GM21367 (cell line): ENCODE measurements at regions not wholly inside any gene's neighbourhood (a gene's known extent, or its start where the extent isn't known, plus 50 kb on each side); places are given as distances from the start of the nearest gene placed in this dataset.
"Not testable (repeated sequence)": the region's sequence is repeated elsewhere in the genome, so short reads cannot be mapped to it uniquely, and the experiment has no call there.

Experiments used
- ATAC-seq: cut with Tn5 transposase; IDR thresholded peaks from one replicate; pipeline ENCODE4 v1.9.1; 2021; ENCODE audit not compliant: unreplicated experiment

DNA sequence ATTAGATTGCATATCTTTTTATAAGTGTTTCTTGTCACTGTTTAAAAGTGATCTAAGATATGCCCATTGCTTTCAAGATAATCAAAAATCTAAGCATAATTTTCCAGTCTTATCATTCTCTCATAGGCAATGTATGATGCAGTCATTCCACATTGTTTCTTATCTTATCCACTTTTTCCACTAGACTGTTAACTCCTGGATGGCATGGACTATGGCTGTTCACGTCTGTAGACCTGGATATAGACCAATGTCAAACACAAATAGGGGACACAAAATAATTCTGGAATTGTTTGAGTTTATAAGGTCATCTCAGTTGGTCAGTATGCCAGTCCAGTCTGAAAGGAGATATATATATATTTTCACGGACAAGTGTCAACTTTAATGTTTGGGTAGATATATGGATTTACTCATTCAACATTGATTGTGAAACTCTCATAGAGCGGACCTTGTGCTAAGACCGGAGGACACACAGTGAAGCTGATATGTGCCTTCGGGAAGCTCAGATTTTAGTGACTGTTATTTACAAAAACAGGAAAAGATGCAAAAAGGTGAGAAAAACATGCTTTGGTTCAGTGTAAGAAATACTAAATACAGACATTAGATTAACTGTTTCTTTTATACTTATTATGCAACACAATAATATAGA is 689.4 kb upstream of the SLC8A1 start:
- ATAC-seq, result no peak

DNA sequence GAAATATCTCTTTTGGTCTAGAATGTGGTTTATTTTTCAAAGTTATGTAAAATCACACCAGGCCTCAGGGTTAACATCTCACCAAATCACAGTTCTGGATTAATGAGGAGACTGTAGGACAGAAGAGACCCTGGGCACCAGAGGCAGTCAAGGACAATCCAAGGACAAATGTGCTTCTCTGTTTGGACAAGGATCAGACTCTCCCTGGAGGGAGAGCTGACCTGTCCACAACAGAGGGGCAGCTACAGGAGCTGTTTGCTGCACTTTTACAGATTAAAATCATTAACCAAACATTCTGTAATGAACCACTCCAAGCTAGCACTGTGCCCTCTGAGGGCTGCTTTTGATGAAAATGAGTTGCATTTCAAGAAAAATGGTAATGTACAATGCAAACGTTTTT is 690.6 kb upstream of the SLC8A1 start:
- ATAC-seq, result no peak

DNA sequence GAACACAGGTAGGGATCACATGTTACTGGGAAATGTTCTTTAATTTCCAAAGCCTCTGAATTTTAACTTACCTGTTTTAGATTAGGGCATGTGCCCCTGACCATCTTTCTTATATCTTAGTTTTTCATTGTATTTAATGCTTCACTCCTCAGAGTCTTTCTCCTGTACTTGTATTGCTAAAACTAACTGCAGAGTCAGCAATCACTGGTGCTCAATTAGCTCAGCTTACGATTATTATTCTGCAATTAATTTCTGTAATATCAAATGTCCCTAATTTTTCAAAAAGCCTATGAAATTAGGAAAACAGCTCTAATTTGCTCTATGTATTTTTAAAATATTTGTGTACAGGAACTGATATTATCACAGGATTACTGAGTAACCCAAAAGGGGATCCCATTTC is 693.2 kb upstream of the SLC8A1 start:
- ATAC-seq, result no peak

DNA sequence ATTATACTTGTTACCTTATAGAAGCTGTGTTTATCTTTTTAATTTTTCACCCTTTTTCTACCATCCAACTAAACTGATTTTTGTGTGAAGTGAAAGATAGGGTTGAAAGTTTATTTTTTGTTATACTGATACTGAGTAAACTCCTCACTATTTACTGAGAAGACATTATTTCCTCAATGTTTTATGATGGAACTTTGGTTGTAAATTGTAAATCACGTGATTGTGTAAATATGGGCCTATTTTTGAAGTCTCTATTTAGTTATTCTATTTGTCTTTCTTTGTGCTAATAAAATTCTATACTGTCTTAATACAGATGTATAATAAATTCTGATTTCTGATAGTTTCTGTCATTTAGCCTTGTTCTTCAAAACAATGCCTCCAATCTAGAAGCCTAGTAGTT is 697.2 kb upstream of the SLC8A1 start:
- ATAC-seq, result no peak

DNA sequence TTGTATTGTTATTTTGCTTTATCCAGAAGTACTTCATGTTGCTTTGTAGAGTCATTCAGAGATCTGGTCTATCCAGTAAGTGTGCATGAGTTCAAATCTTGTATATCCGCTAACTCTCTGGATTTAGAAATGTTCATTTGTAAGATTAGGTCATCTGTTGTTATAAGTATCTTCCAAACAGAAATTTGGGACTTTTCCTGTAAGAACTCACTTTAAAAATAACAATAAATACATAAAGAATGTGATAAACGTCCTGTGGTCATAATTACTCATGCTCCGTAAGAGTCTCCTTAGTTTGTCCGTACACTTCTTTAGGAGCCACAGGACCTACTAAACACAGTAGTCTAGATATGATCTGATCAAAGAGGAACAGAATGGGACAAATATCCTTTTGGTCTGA is 699.9 kb upstream of the SLC8A1 start:
- ATAC-seq, result no peak

DNA sequence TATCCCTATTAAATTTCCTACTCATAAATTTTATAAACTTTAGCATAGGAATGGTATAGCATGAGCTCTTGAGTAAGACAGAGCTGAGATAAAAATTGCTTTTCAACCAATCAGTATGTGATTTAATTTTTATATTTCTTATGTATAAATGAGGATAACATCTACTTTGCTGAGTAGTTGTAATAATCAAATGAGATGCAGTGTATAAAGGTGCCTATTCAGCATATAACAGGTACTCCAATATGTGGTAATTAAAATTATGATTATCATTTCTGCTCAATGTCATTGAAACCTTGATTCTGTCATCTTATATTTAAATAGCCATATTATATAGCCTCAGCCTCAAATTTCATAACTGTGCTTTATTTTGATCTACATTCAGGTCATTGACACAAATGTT is 700.4 kb upstream of the SLC8A1 start:
- no peak for ATAC-seq

DNA sequence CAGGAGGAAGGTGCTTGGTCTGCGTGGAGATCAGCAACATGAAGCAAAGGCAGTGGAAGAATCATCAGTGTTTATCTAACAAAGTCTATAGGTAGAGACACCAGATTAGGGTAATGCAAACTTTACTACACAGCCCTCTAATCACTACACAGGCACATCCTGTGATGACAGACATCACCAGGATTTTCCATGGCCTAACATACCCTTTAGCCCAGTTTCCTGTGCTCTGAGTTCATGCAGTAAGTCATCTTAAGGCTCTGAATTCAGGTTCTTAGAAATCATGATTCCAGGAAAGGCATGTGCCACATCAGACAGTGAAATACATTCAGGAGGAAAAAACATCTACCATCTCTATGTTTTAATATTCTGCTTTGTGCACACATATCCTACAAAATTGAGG is 708.5 kb upstream of the SLC8A1 start:
- no peak for ATAC-seq

DNA sequence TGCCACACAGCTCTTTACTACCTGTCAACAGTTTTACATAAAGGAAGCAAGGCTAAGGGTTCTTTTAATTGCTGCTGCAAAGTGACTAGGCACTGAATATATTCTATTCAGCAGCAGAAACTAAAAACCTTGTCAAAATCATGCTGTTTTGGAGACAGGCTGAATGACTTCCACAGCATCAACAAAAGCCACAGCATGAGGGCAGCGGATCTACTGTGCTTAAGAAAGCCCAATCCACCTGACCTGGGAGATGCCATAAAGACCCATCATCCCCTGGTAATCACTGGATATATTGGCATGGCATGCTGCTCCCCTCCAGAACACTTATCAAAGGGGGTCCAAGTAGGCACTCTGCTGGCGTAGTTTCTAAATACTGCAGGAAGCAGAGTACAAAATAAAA is 715.1 kb upstream of the SLC8A1 start:
- no peak for ATAC-seq

DNA sequence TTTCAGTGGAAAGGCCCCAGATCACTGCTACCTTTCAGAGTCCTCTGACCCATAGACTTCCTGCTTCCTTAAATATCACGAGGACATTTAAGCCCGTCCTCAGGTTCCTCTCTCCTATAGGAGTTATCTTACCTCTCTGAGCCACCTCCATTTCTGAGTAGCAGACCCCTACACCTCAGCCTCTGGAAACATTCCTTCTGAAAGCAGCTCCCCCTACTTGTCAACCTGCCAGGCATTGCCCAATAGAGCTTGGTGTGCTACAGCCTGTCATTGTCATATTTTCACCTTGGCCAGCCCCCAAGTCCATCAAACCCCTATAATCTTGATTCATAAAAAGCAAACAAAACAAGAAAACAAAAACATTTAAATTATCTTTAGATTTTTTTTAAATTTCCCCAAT is 717.9 kb upstream of the SLC8A1 start:
- no peak for ATAC-seq

DNA sequence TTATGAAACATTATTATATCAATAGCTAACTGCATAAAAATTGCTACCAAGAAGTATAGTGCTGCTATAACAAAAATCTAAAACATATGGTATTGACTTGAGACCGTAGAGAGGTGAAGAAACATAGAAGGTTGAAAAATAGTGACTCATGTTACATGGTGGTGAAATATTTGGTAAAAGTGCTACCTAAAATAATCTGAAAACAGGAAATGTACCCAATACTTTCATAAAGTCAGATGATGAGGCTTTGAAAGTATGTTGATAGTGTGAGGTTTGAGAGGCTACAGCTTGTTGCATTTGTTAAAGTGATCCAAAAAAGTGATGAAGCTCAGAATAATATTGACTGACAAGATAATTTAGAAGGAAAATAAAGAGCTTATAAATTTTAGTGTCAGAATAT is 718.7 kb upstream of the SLC8A1 start:
- no peak for ATAC-seq

DNA sequence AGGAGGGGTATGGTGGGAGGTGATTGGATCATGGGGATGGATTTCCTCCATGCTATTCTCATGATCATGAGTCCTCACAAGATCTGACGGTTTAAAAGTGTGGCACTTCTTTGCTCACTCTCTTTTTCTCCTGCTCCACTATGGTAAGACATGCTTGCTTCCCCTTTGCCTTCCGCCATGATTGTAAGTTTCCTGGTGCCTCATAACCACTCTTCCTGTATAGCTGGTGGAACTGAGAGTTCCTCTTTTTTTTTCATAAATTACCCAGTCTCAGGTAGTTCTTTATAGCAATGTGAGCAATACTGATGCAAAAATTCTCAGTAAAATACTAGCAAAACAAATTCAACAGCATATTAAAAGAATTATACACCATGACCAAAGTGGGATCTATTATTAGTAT is 728.5 kb upstream of the SLC8A1 start:
- no peak for ATAC-seq

DNA sequence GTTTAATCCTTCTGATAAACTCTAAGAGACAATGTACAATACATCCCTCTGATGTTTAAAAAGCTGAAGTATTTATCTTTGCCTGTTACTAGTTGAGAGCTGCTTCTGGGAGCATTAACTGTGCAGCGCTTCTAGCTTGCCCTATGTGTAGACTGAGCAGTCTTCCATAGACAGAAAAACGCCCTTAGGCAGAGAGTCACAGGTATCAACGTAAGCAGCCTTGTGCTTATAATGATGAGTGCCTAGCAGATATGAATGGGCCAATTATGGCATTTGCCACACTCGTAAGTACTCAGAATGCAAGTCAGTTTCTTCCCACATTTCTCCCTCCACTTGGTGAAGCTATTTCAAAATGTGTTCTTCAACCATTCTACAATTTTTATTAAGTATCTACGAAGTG is 731.1 kb upstream of the SLC8A1 start:
- ATAC-seq, result no peak

DNA sequence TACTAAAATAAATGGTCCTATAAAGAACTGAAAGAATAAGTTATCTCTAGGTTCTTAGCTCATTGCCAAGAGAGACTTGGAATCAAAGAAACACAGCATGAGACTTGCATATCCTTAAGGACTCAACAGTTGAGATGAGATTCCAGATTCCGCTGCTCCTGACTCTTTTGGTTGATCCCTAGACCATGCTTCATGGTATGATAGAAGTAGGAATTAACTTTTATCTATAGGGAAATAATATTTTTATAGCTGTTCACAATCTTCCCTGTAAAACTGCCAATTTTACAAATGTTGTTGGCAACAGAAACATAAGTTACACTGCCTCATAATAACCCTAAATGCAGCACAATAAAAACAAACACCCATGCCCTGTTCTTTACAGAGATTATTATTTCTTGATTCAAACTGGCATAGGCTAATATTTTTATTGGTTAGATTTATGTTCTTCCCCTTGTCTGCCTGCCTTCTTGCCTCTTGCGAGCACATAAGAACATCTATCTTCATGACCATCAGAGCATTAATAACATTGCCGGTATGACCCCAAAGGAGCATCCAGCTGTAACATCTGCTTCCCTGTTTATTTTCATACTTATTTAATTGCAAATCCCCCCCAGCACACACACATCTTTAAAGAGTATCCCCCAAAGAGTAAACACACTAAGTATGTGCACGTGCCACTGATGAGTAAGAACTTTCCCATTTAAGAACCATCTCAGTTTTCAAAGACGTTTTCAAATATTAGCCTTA is 735.7 kb upstream of the SLC8A1 start:
- no peak for ATAC-seq

DNA sequence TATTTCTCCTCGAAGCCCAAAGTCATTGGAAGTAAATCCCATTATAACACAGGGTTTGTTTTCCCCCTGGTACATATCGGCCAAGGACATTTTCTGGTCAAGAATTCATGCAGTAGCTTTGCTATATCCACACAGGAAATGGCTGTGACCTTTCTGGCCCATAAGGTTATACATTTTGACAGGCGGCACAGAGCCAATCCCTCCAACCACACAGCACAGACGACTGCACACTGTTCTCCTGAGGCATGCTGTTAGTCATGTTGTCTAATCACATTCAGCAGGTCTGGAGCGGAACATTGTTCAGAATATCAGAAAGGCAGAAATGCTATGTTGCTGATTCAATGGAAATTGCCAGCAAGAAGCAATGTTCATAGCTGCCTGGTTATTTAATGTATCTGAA is 742.3 kb upstream of the SLC8A1 start:
- no peak for ATAC-seq

DNA sequence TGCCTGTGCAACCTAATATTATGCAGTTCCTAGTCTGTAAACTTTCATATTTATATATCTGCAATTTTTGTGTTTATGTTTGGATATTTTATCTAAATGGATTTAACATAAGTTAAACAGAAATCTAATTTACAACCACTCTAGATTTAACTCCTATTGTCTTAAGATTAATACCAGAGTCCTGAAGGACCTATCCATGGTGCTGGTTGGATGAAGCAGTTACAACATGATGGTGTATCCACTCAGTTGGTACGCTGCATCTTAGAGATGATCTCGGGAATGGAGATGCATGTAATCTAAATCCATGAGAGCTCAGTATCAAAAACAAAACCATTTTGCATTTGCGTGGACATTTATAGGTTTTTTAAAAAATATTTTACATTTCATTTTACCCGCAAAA is 745.9 kb upstream of the SLC8A1 start:
- no peak for ATAC-seq

DNA sequence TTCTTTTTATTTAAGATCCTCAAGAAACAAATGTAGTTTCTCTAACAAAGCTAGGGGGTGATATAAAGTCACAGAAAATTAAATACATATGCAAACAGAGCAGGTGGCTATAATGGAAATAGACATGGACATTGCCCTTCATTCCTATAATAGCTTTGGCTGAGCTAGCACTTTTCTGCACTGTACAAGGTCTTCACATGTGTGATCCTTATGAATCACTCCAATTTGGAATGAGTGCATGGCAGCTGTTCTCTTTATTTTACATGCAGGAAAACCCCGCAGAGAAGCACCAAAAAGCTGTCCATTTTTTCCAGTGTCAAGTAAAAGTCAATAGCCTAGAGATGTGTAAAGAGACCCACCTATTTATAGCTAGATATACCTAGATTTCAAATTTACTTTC is 747.4 kb upstream of the SLC8A1 start:
- ATAC-seq, result no peak

DNA sequence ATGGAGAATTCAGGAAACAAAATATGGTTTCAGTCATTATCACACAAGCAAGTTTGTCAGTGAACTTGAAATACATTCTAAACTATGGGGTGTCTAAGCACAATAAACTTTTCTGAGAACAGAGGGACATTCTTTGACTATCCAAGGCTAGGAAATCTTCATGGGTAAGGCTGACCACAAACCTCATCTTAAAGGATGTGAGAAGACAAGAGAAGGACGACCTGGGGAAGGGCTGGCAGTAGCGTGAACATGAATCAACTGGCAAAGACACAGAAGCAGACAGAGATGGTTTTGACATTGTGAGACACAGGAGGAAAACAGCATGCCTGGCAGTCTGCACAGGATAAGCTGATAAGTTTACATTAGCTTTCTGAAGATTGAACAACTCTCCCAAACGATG is 752.4 kb upstream of the SLC8A1 start:
- no peak for ATAC-seq

DNA sequence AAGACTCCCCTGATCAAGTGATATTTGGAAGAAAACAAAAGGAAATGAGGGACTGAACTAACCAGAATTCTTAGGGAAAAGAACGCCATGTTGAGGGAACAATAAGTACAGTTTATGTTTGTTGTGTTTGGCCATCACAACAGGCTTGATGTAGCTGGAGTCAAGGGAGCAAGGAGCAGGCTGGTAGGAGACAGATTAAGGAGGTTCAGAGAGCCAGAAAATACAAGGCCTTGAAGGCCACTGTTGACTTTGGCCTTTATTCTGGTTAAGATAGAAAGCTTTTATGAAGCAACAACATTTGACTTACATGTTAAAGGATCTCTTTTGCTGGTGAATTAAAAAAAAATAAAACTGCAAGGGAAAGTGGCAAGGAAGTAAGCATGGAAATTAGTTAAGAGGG is 754.1 kb upstream of the SLC8A1 start:
- ATAC-seq, result no peak

DNA sequence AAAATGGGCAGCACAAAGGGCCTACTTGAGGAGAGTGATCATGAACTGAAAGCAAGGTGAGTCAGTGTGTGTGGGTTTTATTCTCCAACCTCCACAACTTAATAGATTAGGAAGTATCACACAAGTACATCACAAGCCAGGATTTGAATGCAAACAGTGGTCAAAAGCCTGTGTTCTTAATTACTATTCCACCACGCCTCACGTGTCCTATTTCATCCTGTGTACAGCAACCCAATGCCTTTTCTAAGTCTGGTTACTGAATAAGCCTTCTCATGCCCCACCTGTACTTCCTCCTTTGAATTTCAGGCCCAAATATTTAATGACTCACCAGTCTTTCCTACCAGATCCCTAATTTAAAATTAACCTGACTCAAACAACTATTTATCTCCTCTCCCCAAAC is 755.7 kb upstream of the SLC8A1 start:
- no peak for ATAC-seq

DNA sequence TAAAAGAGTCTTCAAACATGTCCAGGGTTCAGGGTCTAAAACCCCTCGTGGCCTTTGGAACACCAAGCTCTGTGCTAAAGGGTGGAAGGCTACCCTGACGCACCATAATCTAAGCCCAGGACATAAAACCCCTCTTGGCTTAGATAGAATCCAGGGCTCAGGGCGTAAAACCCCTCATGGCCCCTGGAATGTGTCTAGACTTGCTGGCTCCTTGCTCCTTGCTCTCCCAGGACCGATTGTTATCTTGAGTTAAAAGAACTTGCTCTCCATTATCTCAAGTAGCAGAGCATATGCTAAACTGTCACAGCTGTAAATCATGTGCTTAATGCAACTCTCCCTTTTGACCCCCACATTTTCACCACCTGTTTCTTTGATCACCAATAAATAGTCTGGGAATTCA is 758.1 kb upstream of the SLC8A1 start:
- not testable (repeated sequence) for ATAC-seq

DNA sequence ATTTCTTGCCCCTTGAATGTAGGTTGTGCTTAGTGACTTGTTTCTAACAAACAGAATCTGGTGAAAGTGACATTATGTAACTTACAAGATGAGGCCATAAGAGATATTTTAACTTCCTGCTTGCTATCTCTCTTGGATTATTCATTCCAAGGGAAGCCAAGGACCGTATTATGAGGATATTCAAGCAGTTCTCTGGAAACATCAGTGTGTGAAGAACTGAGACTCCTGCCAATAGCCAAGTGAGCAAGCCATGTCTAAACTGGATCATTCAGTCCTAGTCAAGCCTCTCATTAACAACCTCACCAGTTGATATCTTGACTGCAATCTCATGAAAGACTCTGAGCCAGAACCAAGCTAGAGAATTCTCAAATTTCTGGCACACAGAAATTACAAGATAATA is 765.1 kb upstream of the SLC8A1 start:
- ATAC-seq, result no peak

DNA sequence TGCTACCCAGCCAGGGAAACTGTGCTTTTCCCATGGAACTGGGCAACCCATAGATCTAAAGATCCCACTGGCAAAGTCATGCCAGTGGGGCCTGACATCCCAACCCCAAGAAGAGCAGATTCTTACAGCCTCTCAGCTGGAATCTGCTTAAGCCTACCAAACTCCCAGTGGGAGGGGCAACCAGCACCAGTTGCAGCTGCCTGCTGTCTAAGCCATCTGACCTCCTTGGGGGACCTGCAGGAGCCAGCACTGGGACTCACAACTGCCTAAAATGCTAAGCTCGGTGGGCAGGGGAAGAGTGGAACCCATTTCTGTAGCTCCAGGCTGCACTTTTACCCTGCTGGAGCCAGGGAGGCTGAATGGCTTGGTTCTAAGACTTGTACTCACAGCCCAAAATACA is 770.7 kb upstream of the SLC8A1 start:
- ATAC-seq, result no peak

DNA sequence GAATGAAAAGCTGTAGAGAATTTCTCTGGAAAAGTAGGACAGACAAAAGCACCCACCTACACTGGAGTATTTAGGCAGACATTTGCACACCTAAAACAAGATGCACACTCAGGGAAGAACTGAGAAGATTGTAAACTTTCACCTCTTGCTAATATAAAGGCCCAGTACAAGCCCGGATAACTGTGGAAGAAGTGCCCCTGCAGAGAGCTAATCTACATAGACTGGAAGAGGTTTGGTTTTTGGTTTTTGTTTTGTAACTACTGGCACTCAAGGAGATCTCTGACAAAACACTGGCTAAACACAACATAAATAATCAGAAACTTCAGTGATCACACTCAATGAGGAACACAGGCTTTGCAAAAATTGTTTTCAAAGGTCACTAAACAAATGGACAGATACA is 782.2 kb upstream of the SLC8A1 start:
- no peak for ATAC-seq
